ENCODE measurements at regions not wholly inside any gene's neighbourhood (a gene's known extent, or its start where the extent isn't known, plus 50 kb on each side); places are given as distances from the start of the nearest gene placed in this dataset.
"Not testable (repeated sequence)": the region's sequence is repeated elsewhere in the genome, so short reads cannot be mapped to it uniquely, and the experiment has no call there.

DNA sequence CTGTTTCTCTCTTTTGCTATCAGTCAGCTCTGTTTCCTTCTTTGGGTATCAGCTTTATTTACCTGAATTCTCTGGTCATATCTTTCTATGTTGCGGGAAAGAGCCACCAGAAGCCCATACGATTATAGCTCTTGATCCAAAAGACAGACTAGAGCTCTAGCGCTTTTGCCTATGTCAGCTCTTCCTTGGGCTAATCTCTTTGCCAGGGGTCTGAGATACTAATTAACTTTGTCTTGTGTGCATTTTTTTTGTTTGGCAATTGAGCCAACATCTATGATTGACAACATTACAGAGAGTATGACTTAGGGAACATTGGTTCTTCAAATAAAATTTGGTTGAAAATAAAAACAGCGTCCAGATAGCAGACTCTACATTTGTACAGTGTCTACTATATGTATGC is 603.0 kb downstream of the KCTD16 start:
- no peak for DNase-seq

DNA sequence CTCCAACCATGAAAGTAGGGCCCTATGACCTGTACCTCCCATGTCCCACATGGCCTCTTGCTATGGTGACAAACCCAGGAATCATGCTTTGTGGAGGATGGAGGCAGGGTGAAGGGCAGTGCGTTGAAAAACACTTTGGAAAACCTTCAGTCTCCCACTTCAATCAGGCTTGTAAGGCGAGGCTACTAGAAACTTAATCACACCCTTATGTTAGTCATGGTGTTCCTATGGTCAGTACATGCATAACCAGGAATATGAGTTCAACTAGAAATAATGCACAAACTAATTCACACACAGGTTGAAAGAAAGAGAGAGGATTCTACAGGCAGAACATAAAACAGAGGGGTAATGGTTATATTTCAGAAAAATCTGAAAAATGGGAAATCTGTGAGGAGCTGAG is 601.1 kb downstream of the KCTD16 start:
- DNase-seq, result no peak

DNA sequence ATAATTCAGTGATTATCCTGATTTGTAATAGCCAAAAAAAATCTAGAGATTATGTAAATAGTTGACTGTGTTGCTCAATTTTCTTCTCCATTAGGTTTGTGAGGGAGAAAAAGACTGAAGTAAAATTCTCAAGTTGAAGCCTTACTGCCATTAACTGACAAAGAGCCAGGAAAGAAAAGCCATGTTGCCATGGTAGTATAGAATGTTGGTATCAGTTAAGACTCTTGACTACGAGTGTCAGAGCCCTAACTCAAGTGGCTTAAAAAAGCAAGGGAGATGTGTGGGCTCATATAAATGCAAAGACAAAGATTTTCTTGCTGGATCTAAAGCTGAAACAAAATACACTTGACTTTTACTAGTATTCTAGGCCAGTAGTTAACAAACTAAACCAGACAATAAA is 571.7 kb downstream of the KCTD16 start:
- no peak for DNase-seq

DNA sequence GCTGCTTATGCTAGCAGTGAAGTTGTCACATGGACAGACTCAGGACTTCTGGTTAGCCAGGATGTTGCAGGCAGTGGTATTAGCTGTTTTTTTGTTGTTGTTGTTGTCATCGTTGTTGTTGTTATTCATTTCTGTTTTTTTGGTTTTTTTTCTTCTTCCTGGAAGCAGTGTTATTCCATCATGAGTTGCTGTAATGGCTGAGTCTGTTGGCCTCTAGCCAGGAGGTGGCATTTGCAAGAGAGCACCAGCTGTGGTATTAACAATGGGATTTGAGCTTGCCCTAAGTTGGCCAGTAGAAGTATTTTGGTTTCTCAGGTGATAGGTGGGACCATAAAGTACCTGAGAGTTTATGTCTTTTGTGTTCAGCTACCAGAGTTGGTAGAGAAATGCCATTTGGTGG is 561.1 kb downstream of the KCTD16 start:
- DNase-seq, result no peak

DNA sequence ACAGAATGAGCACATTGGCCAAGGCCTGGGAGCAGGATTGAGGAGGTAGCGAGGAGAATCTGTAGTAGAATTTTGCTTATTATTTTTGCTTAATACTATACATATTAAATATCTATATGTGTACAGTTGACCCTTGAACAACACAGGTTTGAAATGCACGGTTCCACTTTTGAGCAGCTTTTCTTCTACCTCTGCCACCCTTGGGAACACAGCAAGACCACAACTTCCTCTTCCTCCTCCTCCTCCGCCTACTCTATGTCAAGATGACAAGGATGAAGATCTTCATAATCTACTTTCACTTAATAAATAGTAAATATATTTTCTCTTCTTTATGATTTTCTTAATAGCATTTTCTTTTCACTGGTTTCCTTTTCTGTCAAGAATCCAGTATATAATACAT is 541.4 kb downstream of the KCTD16 start:
- DNase-seq, result peak in 1 of 2 donors; percentile 10

DNA sequence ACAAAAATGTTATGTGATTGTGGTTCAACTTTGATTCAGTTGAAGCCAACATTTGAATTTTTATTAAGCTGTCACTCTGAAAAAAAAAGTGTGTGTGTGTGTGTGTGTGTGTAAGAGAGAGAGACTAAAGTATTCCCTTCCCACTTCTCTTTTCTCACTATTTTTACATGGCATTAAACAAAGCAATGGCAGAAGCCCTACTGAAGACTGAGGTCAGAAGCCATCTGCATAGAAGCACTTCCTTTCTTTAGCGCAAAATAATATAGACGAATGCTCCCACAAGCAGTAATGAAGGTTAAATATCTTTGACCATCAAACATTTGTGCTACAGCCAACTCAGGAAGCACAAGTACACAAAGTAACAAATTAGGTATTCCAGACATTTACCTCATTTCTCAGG is 540.5 kb downstream of the KCTD16 start:
- DNase-seq, result no peak

DNA sequence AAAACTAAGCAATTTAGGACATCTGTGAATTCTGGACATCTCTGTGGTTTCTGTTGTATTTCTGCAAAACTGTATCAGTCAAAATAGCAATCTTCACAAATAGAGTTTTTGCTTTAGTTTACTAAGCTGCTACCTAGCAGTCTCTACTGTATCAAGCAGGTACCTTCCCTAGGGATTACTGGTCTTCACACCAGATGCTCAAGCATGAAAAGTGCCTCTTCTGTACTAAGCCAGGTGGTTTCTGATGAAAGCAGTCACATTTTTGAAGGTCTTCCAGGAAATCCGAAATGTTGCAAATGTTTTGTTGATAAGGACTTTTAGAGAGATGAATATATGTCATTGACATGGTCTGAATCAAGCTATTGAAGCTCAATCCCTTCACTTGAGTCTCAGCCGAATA is 540.0 kb downstream of the KCTD16 start:
- no peak for DNase-seq

DNA sequence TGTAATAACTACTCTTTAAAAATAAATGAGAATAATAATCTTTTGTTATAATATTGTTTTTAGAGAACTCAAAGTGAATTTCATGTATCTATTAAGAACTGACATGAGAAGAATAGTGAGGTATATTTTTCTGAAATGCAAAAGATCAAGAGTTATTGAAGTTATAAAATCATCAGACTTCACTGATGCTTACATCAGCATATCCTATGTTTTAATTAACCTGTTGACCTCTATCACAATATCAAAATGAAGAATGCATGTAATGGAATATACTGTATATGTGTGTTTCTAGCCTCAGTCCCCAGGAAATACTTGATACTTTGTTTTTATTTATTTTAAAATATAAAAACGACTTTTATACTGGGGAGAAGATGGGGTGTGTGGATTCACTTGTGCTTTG is 533.1 kb downstream of the KCTD16 start:
- no peak for DNase-seq

DNA sequence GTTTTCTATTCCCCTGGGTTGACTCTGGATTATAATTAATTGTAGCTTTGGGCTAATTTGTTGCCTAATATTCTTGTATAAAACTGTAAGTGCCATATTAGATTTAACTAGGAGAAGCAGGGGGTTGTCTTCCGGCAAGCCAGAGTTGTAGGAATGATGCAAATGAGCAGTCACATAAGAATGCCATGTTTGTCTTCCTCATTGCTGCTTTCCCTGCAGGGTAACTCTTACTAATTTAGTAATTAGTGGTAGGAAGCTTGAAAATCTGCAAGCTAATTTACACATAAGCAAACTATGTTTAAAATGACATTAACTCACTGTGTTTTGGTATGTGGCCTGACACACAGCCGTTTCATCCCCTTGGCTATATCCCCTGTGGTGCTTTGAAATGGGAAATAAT is 527.8 kb downstream of the KCTD16 start:
- DNase-seq, result no peak

DNA sequence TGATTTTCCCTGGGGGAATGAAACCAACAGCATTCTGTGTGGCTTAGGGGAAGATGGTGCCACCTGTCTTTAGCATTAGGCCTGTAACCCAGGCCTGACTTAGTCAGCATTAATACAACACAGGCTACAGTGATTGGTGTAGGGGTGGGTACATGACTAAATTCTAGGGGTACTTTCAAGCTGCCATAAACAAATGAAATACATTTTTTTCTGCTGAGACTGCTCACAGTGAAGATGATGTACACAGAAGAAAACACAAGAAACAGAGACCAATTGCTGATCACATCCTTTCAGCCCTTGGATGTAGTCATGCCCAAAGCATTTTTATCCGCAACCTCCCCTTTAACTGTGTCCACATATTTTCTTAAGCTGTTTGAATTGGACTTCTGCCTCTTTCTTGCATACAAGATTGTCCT is 527.2 kb downstream of the KCTD16 start:
- no peak for DNase-seq

DNA sequence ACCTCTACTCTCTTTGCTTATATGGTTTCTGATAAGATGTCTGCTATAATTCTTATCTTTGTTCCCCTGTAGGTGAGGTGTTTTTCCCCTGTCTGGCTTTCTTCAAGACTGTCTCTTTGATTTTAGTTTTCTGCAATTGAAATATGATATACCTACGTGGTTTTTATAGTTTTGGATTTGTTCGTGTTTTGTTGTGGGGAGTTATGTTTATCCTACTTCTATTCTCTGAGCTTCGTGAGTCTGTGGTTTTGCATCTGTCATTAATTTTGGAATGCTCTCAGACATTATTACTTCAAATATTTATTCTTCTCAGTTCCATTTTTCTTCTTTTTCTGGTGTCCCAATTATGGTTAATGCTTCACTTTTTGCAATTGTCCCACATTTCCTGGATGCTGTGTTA is 521.3 kb downstream of the KCTD16 start:
- DNase-seq, result no peak

DNA sequence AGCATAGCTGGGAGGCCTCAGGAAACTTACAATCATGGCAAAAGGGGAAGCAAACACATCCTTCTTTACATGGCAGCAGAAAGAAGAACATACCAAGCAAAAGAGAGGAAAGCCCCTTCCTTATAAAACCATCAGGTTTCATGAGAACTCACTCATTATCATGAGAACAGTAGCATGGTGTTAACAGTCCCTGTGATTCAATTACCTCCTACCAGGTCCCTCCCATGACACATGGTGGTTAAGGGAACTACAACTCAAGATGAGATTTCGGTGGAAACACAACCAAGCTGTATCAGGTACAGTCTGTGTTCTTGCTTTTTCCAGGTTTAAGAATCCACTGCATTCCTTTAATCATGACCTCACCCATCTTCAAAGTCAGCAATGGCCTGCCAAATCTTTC is 514.2 kb downstream of the KCTD16 start:
- DNase-seq, result no peak

DNA sequence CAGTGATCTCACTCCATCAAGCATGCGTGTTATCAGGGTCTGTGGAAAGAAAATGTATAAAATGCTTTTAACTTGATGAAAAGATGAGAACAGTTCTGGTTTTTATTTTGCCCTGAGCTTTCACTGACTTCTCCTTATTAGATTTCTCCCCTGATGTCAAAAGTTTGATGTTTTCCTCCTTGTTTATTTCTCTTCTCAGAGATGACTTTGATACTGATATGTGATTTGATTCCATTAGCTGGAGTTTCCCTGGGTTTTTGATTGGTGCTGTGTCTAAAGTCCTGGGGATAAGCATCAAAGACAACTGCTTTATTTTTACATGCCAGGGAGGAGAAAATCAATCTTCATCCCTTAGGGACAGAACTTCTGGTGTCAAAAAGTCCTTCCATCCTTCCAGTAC is 510.0 kb downstream of the KCTD16 start:
- no peak for DNase-seq

DNA sequence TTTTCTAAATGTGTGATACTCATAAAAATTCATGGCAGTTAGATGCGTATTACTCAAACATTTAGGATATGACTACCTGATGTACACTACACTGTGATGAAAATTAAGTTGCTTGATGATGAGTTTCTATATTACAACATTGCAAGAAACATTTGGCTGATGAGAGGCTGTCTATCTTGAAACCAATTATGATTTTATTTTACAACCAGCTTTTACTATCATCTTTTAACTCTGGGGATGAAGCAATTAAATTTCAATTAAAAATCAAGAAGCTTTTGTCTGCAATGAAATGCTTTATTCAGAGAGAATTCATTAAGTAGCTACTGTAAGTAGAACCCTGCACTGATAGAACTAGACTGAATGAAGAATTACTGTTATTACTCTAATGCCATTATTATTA is 500.4 kb downstream of the KCTD16 start:
- no peak for DNase-seq

DNA sequence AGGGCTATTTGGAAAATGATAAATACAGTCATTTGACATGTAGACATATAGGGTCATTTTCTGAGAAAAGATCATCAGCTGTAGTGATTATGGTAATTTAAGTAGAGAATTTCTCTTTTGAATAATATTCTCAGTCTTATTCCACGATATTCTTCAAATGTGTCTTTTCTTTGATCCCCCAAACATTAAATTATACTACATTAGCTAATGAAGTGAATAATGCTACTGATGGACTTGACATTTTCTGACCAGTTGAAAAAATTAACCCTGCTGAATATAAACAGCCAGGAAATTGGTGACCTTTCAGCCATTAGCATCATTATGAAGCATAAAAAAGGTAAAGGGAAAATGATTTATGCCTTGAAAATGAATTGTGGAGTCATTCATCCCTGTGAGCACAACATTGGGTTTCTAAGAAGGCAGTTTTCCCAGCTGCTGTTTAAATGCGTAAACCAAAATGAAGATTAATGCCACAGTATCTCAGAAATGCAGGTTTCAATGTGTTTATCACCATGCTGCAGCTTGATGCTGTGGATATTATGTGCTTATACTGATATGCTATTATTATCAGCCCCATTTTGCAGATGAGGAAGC is 489.1 kb downstream of the KCTD16 start:
- no peak for DNase-seq

DNA sequence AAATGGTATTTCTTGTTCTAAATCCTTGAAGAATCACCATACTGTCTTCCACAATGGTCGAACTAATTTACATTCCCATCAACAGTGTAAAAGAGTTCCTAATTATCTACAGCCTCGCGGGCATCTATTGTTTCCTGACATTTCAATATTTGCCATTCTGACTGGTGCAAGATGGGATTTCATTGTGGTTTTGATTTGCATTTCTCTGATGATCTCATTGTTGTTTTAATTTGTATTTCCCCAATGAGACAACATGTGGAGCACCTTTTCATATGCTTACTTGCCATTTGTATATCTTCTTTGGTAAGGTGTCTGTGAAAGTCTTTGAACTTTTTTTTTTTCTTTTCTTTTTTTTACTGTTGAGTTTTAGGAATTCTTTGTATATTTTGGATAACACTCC is 473.6 kb downstream of the KCTD16 start:
- no peak for DNase-seq

DNA sequence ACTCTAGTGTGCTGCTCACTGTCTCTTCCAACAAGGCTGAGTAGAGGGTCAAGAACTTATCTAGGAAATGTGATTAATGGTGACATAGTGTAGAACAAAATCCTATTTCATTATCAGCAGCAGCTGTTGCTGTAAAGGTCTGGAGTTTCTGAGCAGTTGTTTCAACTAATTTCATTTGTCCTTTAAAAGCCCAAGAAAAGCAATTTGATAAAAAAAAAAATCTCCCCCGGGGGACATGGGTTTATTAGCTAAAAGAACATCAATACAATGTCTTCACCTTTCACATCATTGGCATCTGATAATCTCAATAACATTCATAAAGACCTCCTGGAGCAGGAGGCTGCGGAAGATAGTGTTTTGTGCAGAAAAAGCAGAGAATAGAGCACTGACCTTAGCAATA is 468.1 kb downstream of the KCTD16 start:
- DNase-seq, result no peak

DNA sequence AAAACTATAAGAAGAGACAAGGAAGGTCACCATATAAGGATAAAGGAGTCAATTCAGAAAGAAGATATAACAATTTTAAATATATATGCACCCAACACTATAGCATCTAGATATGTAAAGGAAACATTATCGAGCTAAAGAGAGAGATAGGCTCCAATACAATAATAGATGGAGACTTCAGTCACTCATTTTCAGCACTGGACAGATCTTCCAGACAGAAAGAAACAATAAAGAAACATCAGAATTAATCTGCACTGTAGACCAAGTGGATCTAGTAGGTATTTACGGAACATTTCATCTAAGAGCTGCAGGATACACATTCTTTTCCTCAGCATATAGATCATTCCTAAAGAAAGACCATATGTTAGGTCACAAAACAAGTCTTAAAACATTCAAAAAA is 463.5 kb downstream of the KCTD16 start:
- no peak for DNase-seq

DNA sequence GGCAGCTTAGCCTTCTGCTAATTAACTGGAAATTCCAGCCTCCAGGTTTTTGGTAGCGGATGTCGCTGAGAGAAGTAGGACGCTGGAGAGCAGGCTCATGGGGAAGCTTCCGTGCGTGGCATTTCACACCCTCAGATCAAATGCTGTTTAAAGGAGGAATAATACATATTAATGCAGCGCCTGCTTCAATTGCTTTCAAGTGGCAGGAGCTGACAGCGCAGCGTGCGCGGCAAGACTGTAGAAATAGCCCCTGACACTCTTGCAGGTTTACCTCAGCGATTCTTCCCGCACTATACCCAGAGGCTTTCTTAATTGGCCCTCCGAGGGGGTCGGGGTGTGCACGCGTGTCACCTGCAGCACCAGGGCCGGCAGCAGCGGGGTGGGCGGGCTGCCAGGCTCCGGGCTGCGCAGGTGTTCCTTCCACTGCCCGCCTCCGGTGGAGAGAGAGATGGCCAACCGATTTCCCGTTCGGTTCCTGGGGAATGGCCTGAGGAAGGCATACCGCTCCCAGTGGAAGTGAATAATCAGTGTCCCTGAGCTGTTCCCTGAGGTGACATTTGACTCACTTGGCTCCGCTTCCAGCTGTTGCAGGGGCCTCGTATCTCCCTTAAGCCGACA is 427.9 kb downstream of the KCTD16 start:
- DNase-seq, result no peak

DNA sequence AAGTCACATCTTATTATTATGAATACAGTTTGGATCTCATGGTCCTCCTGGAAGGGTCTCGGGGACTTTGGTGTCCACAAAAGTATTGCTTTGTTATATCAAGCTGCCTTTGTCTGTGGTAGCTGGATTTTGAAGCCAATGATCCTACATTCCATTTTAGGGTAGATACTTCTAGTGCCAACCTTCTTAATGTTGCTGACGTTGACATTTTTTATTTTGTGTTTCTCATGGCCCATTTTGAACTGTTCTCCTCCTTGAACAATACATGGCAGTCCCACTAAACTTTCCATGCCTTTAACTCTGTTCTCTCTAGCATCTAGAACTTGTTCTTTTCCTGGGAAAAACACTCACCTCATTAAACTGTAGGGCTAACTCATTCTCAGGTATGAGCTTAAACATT is 425.8 kb downstream of the KCTD16 start:
- no peak for DNase-seq

DNA sequence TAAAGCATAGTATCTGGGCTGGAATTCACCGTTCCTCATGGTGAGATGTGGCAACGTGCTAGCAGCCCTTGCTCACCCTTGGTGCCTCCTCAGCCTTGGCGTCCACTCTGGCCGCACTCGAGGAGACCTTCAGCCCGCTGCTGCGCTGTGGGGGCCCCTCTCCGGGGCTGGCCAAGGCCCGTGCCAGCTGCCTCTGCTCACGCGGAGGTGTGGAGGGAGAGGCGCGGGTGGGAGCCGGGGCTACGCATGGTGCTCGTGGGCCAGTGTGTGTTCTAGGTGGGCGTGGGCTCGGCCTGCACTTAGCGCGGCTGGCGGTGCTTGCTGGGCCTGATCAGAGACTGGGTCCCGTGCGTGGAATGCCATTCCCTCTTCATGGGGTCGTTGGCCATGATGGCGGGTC is 424.2 kb downstream of the KCTD16 start:
- DNase-seq, result no peak

DNA sequence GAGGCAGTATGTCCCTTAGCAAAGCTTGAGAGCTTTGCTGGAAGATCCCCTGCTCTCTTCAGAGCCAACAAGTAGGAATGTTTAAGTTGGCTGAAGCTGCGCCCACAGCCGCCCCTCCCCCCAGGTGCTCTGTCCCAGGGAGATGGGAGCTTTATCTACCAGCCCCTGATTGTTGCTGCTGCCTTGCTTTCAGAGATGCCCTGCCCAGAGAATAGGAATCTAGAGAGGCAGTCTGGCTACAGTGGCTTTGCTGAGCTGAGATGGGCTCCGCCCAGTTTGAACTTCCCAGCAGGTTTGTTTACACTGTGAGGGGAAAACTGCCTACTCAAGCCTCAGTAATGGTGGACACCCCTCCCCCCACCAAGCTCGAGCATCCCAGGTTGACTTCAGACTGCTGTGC is 423.6 kb downstream of the KCTD16 start:
- not testable (repeated sequence) for DNase-seq

DNA sequence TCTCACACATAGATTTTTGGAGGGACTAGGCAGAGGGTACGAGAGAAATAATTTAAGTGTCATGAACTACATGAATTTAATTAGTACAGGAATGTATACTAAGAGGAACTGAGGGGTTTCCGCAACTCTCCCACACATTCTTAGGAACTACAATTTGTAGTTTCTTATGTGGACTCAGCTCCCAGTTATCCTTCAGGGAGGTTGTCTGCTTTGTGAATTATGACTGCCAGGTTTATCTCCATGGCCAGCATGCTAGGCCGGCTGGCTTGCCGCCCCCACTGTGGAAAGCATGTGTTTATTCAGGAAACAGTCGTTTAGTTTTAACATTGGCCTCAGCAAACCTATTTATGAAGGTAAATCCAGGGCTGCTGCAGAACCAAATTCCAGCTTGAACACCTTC is 415.0 kb downstream of the KCTD16 start:
- DNase-seq, result no peak

DNA sequence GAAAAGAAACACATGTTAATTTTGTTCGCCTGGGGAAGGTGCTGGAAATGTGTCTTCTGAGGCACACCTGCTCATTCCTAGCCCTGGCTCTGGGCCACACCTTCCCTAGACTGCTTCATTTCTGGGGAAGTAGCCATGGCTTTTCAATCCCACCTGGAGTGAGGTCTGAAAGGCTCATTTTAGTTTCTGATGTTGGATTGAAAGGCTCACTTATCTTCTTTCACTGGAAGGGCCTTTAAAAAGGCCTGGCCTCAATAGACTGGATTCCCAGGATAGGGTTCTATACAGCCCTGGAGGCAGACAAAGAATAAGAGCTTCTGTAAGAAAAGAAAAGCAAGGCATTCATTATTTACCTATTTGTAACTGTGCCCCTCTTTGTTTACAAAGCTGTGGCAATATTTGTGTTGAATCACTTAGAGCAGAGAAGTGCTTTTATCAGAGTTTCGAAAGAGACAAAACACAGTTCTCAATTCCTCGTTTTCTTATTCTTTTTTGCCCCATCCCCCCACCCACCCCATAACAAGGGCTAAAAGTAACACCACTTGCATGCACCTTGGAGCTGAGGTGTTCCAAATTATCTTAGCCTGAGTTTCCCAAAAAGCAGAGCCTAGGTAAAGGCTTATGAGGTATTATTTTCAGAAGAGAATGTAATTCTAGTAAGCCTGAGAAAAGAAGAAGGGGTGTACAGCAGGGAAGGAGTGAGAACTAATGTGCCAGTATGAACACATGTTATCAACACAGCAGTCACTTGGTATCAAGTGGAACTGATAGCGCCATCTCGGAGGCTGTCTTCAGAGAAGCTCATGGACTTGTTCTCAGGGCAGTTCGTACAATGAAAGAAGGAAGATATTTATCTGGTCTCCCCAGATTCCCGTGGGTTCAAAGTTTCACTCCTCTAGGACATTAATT is 413.1 kb downstream of the KCTD16 start:
- no peak for DNase-seq
